Tibial nerve (tissue), 4 donors: ENCODE measurements at regions not wholly inside any gene's neighbourhood (a gene's known extent, or its start where the extent isn't known, plus 50 kb on each side); places are given as distances from the start of the nearest gene placed in this dataset.

ENCODE experiments used
- DNase-seq, 2 donors: peaks; one replicate each; pipeline ENCODE4 v3.0.0-alpha.2; 2019; ENCODE audit warnings: low spot score in 2 of 2
- H3K27ac ChIP-seq, 4 donors: fragments of 200-600 bp; sonication (generic) in 3 of 4; one replicate each; pipeline ENCODE4 v1.5.1; 2017 to 2019; ENCODE audit warnings: mild to moderate bottlenecking in 1 of 4
- H3K27me3 ChIP-seq, 2 donors: fragments of 200-600 bp; sonication (generic) in 1 of 2; one replicate each; pipeline versions ENCODE4 v1.5.1 to v1.6.0; 2017 to 2019
- H3K36me3 ChIP-seq, 3 donors: fragments of 200-600 bp; sonication (generic); one replicate each; pipeline ENCODE4 v1.5.1; 2018 to 2019
- H3K4me1 ChIP-seq, 4 donors: fragments of 200-600 bp; sonication (generic) in 3 of 4; one replicate each; pipeline ENCODE4 v1.5.1; 2017 to 2019
- H3K4me3 ChIP-seq, 4 donors: fragments of 200-600 bp; sonication (generic) in 3 of 4; one replicate each; pipeline ENCODE4 v1.5.1; 2017 to 2019; ENCODE audit warnings: mild to moderate bottlenecking in 1 of 4, moderate library complexity in 1 of 4
- H3K9me3 ChIP-seq, 4 donors: fragments of 200-600 bp; sonication (generic) in 3 of 4; one replicate each; pipeline ENCODE4 v1.5.1; 2017 to 2019
- CTCF ChIP-seq, 5 experiments: fragments of 200-600 bp in 3 of 5; fragments of 450-650 bp in 2 of 5; sonication (generic) in 3 of 5; IDR thresholded peaks; one replicate each; pipeline ENCODE4 v1.5.1; 2016 to 2019; ENCODE audit warnings: antibody characterized with exemption in 5 of 5, mild to moderate bottlenecking in 3 of 5, moderate library complexity in 2 of 5
- EP300 ChIP-seq, 2 donors: sonication (generic); formaldehyde crosslinking; IDR thresholded peaks; one replicate each; pipeline ENCODE4 v1.6.1; 2017; ENCODE audit warnings: antibody characterized with exemption in 2 of 2, mild to moderate bottlenecking in 1 of 2
- POLR2A ChIP-seq, 2 donors: fragments of 450-650 bp; IDR thresholded peaks; one replicate each; pipeline ENCODE4 v1.6.1; 2017; ENCODE audit warnings: antibody characterized with exemption in 2 of 2, mild to moderate bottlenecking in 2 of 2, moderate library complexity in 2 of 2
- WGBS, 2 donors: methylation state at CpG; one replicate each; pipeline ENCODE4 v1.1.5; 2018; 5-methylcytosine and 5-hydroxymethylcytosine counted together

- no peaks in the 10 kb centered on the region for H3K9me3 ChIP-seq
- TF ChIP-seq EP300 (IDR thresholded peaks at IDR 0.05): no peak
- TF ChIP-seq CTCF (IDR thresholded peaks at IDR 0.05): no peak
- TF ChIP-seq POLR2A (IDR thresholded peaks at IDR 0.05): no peak
- H3K27me3 ChIP-seq: no peaks in the 10 kb centered on the region
- WGBS, 2 donors: 83% methylated on average over 1 of the region's 1 CpG; no CpG with 5 or more reads in 1 of the 2 donors
- no peaks in the 10 kb centered on the region for H3K36me3 ChIP-seq
- no peak overlapping the region for H3K4me3 ChIP-seq
- H3K4me1 ChIP-seq: no peaks in the 10 kb centered on the region
- DNase-seq: no peak
- H3K27ac ChIP-seq: no peak overlapping the region
Observed at GRCh38 chrY:19274076-19274475, 470.4 kb downstream of the KDM5D start.

- H3K9me3 ChIP-seq: no peaks in the 10 kb centered on the region
- H3K27me3 ChIP-seq: no peaks in the 10 kb centered on the region
- DNase-seq: no peak
- 55% methylated on average over 2 of the region's 2 CpGs; no CpG with 5 or more reads in 1 of the 2 donors for WGBS, 2 donors
- H3K4me3 ChIP-seq: no peak overlapping the region
- H3K27ac ChIP-seq: no peak overlapping the region
- H3K36me3 ChIP-seq: no peaks in the 10 kb centered on the region
- H3K4me1 ChIP-seq: no peaks in the 10 kb centered on the region
- TF ChIP-seq POLR2A (IDR thresholded peaks at IDR 0.05) (no peak), EP300 (IDR thresholded peaks at IDR 0.05) (no peak), CTCF (IDR thresholded peaks at IDR 0.05) (no peak)
Observed at GRCh38 chrY:19268331-19268730, 476.2 kb downstream of the KDM5D start.

GRCh38 chrY:19265404-19265803, 479.1 kb downstream of the KDM5D start:
- no peaks in the 10 kb centered on the region for H3K9me3 ChIP-seq
- no peak for TF ChIP-seq CTCF (IDR thresholded peaks at IDR 0.05)
- TF ChIP-seq EP300 (IDR thresholded peaks at IDR 0.05): no peak
- no peak for TF ChIP-seq POLR2A (IDR thresholded peaks at IDR 0.05)
- H3K4me1 ChIP-seq: no peaks in the 10 kb centered on the region
- H3K27me3 ChIP-seq: no peaks in the 10 kb centered on the region
- 74% methylated on average over 2 of the region's 2 CpGs; no CpG with 5 or more reads in 1 of the 2 donors for WGBS, 2 donors
- no peak overlapping the region for H3K27ac ChIP-seq
- H3K36me3 ChIP-seq: no peaks in the 10 kb centered on the region
- no peak for DNase-seq
- H3K4me3 ChIP-seq: no peak overlapping the region

DNA sequence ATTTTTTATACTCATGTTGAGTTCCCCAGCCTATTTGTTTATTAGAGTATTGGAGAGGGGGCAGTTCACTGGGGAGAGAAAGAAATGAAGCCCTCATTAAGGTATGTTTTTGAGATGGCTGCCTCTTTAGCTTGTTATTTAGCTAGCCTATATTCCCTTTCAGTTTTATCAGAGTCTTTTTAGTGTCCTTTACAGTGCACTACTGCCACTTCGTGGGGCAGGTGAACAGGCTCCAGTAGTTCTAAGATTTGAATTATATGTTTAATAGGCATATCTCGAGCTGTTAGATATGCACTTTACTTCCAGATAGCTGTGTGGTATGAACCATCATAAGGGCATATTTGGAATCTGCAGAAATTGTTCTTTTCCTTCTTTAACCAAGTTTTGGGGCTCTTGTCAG, 482.2 kb downstream of the KDM5D start:
- no peak overlapping the region for H3K27ac ChIP-seq
- no peaks in the 10 kb centered on the region for H3K36me3 ChIP-seq
- TF ChIP-seq EP300 (IDR thresholded peaks at IDR 0.05) (no peak), CTCF (IDR thresholded peaks at IDR 0.05) (no peak), POLR2A (IDR thresholded peaks at IDR 0.05) (no peak)
- H3K27me3 ChIP-seq: no peaks in the 10 kb centered on the region
- H3K4me1 ChIP-seq: no peaks in the 10 kb centered on the region
- H3K4me3 ChIP-seq: no peak overlapping the region
- DNase-seq: no peak
- WGBS, 2 donors: 42% methylated on average over 2 of the region's 2 CpGs; no CpG with 5 or more reads in 1 of the 2 donors
- H3K9me3 ChIP-seq: no peaks in the 10 kb centered on the region

DNA sequence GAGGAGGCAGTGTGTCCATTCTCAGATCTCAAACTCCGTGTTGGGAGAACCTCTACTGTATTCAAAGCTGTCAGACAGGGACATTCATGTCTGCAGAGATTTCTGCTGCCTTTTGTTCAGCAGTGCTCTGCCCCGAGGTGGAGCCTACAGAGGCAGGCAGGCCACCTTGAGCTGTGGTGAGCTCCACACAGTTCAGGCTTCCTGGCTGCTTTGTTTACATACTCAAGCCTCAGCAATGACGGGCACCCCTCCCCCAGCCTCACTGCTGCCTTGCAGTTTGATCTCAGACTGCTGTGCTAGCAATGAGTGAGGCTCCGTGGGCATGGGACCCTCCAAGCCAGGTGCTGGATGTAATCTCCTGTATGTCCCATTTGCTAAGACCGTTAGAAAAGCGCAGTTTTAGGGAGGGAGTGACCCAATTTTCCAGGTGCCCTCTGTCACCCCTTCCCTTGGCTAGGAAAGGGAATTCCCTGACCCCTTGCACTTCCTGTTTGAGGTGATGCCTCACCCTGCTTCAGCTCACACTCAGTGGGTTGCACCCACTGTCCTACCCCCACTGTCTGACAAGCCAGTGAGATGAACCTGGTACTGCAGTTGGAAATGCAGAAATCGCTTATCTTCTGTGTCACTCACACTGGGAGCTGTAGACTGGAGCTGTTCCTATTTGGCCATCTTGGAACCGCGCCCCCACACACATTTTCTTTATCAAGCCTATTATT, 458.9 kb upstream of the HSFY2 start:
- H3K27ac ChIP-seq: no peak overlapping the region
- 73% methylated on average over 3 of the region's 9 CpGs; no CpG with 5 or more reads in 1 of the 2 donors for WGBS, 2 donors
- no peaks in the 10 kb centered on the region for H3K36me3 ChIP-seq
- DNase-seq: no peak
- TF ChIP-seq POLR2A (IDR thresholded peaks at IDR 0.05) (no peak), CTCF (IDR thresholded peaks at IDR 0.05) (no peak), EP300 (IDR thresholded peaks at IDR 0.05) (no peak)
- H3K4me3 ChIP-seq: no peak overlapping the region
- no peaks in the 10 kb centered on the region for H3K9me3 ChIP-seq
- H3K27me3 ChIP-seq: no peaks in the 10 kb centered on the region
- no peaks in the 10 kb centered on the region for H3K4me1 ChIP-seq
